PC-9 (cell line): ENCODE measurements at regions not wholly inside any gene's neighbourhood (a gene's known extent, or its start where the extent isn't known, plus 50 kb on each side); places are given as distances from the start of the nearest gene placed in this dataset.

ENCODE experiments used
- BruUV-seq: library from RNA; stranded (reverse); fragments of 400-500 nt; replicated peaks from 2 replicates; lab custom pipeline; 2021; lab: Mats Ljungman, UMichigan
- CTCF ChIA-PET: fragments of 300-600 bp; sonication (Branson Sonifier 250); formaldehyde crosslinking; loops from one replicate; lab custom pipeline; 2022; ENCODE audit warnings: antibody characterized with exemption; lab: Charles Lee
- POLR2A ChIA-PET: fragments of 300-600 bp; sonication (Branson Sonifier 250); formaldehyde crosslinking; loops from one replicate; lab custom pipeline; 2022; ENCODE audit warnings: antibody characterized with exemption; ENCODE audit not compliant: unreplicated experiment; lab: Charles Lee
- DNase-seq, 2 experiments: peaks; one replicate each; pipeline versions ENCODE4 v3.0.0 to v3.0.0-alpha.2; 2015 to 2022; ENCODE audit warnings: mixed read lengths in 1 of 2
- H2AFZ ChIP-seq: fragments of 200-600 bp; sonication (generic); 2 replicates; pipeline ENCODE4 v1.8.1; 2017; ENCODE audit warnings: antibody characterized with exemption
- H3F3A ChIP-seq: fragments of 200-600 bp; sonication (generic); 2 replicates; pipeline ENCODE4 v1.8.1; 2017; ENCODE audit warnings: antibody characterized with exemption, mild to moderate bottlenecking, low read depth; ENCODE audit not compliant: insufficient read depth
- H3K27ac ChIP-seq: fragments of 200-600 bp; sonication (generic); 2 replicates; pipeline ENCODE4 v1.6.1; 2016; ENCODE audit warnings: mixed run types
- H3K27me3 ChIP-seq: fragments of 200-600 bp; sonication (generic); 2 replicates; pipeline ENCODE4 v1.6.1; 2016; ENCODE audit warnings: low read depth, mixed run types; ENCODE audit not compliant: insufficient read depth
- H3K36me3 ChIP-seq: fragments of 200-600 bp; sonication (generic); 2 replicates; pipeline ENCODE4 v1.6.1; 2016; ENCODE audit warnings: low read depth, mixed run types
- H3K4me1 ChIP-seq: fragments of 200-600 bp; sonication (generic); replicated peaks from 2 replicates; pipeline ENCODE4 v1.6.1; 2016; ENCODE audit warnings: mixed run types; ENCODE audit not compliant: insufficient read depth
- H3K4me2 ChIP-seq: fragments of 200-600 bp; sonication (generic); 2 replicates; pipeline ENCODE4 v1.6.1; 2017; ENCODE audit warnings: mixed run types
- H3K4me3 ChIP-seq: fragments of 200-600 bp; sonication (generic); 2 replicates; pipeline ENCODE4 v1.6.1; 2016; ENCODE audit warnings: mixed run types
- H3K79me2 ChIP-seq: fragments of 200-600 bp; sonication (generic); 2 replicates; pipeline ENCODE4 v1.6.1; 2017; ENCODE audit warnings: low read depth, mixed run types
- H3K9me2 ChIP-seq: fragments of 200-600 bp; sonication (generic); 2 replicates; pipeline ENCODE4 v1.8.1; 2017; ENCODE audit warnings: mild to moderate bottlenecking; ENCODE audit not compliant: insufficient read depth
- H3K9me3 ChIP-seq: fragments of 200-600 bp; sonication (generic); 2 replicates; pipeline ENCODE4 v1.8.1; 2016; ENCODE audit warnings: low read depth; ENCODE audit not compliant: insufficient read depth
- H4K20me1 ChIP-seq: fragments of 200-600 bp; sonication (generic); 2 replicates; pipeline ENCODE4 v1.8.1; 2017; ENCODE audit not compliant: insufficient read depth
- EZH2 ChIP-seq: fragments of 200-600 bp; sonication (generic); IDR thresholded peaks from 2 replicates; pipeline ENCODE4 v1.8.0; 2017; ENCODE audit warnings: antibody characterized with exemption, low read depth
- intact Hi-C: fragments of 100-400 bp; cut with micrococcal nuclease; formaldehyde crosslinking; loops from one replicate; pipeline ENCODE4 v1.10.0; 2022; ENCODE audit not compliant: unreplicated experiment
- TF ChIP-seq, protein P1 (sequence below): fragments of 200-600 bp; sonication (generic); conservative IDR thresholded peaks from 2 replicates; pipeline ENCODE4 v1.6.1; 2017; ENCODE audit warnings: mixed run types, antibody characterized with exemption, mild to moderate bottlenecking, moderate library complexity

DNA sequence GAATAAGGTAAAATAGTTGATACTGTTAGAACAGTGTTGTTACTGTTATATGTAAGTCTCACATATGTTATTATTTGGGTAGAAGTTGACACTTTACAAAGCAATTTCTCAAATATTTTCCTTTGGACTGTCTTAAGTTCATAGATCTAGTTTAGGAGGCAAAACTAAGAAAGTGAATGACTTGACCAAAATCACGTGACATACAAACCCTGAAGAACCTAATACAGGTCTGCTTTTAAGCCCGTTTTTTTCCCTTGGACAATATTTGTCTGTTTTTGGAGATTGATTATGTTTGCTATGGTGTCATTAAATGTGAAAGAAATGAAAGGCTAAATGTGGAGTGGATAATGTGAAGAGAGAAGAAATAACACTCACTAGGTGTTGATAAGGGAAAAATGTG is 644.9 kb upstream of the PITX2 start:
- intact Hi-C loops, result no loop called here
- no peaks in the 10 kb centered on the region for H3K27me3 ChIP-seq

DNA sequence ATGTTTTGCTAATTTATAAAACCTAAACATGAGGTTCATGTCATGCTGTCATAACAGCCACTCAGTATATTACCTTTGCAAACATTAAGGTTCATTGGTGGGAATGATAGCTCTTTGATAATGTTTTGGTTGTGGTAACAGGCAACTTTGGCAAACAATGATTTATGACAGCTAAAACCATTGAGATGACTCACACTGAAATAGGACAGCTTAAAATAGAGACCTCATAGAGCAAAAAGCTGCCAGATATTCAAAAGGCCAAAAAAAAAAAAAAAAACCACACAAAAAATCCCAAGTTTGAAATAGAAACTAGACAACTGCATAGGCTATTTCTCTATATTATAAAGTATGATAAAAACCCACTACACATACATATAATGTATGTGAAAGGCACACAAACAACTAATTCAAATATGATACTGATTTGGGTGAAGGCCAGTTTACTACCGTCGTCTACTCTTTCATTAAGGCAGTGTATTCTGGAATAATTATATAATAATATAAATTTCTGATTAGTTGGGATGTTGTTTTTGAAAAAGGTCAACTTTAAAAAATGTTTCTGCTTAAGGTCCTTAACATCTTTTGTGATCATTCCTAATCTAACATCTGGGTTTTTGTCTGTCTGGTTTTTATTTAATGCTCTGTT is 646.0 kb upstream of the PITX2 start:
- Histone ChIP-seq H3K36me3 (no peaks in the 10 kb centered on the region), H3K4me2 (no peak overlapping the region), H3F3A (no peaks in the 10 kb centered on the region), H3K4me1 (no peaks in the 10 kb centered on the region), H3K9me3 (no peaks in the 10 kb centered on the region), H4K20me1 (no peaks in the 10 kb centered on the region), H3K9me2 (no peaks in the 10 kb centered on the region), H3K27me3 (no peaks in the 10 kb centered on the region), H3K27ac (no peak overlapping the region), H3K79me2 (no peaks in the 10 kb centered on the region), H3K4me3 (no peak overlapping the region), H2AFZ (no peak overlapping the region)
- POLR2A ChIA-PET, result no interaction called here
- no TSS peak for BruUV-seq
- CTCF ChIA-PET, result no interaction called here
- intact Hi-C loops, result no loop called here
- no peak for DNase-seq
- TF ChIP-seq EZH2, result no peak
- TF ChIP-seq, protein P1, sequence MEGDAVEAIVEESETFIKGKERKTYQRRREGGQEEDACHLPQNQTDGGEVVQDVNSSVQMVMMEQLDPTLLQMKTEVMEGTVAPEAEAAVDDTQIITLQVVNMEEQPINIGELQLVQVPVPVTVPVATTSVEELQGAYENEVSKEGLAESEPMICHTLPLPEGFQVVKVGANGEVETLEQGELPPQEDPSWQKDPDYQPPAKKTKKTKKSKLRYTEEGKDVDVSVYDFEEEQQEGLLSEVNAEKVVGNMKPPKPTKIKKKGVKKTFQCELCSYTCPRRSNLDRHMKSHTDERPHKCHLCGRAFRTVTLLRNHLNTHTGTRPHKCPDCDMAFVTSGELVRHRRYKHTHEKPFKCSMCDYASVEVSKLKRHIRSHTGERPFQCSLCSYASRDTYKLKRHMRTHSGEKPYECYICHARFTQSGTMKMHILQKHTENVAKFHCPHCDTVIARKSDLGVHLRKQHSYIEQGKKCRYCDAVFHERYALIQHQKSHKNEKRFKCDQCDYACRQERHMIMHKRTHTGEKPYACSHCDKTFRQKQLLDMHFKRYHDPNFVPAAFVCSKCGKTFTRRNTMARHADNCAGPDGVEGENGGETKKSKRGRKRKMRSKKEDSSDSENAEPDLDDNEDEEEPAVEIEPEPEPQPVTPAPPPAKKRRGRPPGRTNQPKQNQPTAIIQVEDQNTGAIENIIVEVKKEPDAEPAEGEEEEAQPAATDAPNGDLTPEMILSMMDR, result no peak

More for the DNA sequence above, 644.9 kb upstream of the PITX2 start:
- POLR2A ChIA-PET, result no interaction called here
- Histone ChIP-seq H3K9me2 (no peaks in the 10 kb centered on the region), H3K79me2 (no peaks in the 10 kb centered on the region), H3K27ac (no peak overlapping the region), H4K20me1 (no peaks in the 10 kb centered on the region), H3K9me3 (no peaks in the 10 kb centered on the region), H3K4me3 (no peak overlapping the region), H3K4me2 (no peak overlapping the region), H2AFZ (no peak overlapping the region), H3K36me3 (no peaks in the 10 kb centered on the region), H3F3A (no peaks in the 10 kb centered on the region), H3K4me1 (no peaks in the 10 kb centered on the region)
- TF ChIP-seq EZH2, result no peak
- TF ChIP-seq, protein P1, result no peak
- BruUV-seq, result no TSS peak
- CTCF ChIA-PET, result no interaction called here
- DNase-seq, result no peak

DNA sequence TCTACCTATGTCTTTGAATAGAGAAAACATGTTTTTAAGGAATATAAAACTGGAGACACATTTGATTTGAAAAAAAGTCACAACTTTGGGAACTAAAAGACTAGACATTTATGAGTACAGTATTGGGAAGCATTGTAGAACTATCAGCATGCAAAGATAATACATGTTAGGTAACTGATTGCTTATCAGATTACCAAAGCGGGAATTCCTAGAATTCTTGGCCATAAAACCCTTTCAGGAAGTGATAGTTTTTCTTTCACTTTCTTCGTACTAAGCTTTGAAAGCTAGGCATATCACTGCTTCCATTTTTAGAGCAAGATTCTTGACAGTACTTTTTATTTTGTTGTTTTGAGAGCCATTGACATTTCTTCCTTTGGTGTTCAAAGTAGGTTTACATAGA is 646.6 kb upstream of the PITX2 start:
- ChIA-PET CTCF (no interaction called here), POLR2A (no interaction called here)
- intact Hi-C loops, result no loop called here
- Histone ChIP-seq H3K9me2 (no peaks in the 10 kb centered on the region), H3K79me2 (no peaks in the 10 kb centered on the region), H3K27me3 (no peaks in the 10 kb centered on the region), H3K4me3 (no peak overlapping the region), H3K4me1 (no peaks in the 10 kb centered on the region), H3K4me2 (no peak overlapping the region), H3K27ac (no peak overlapping the region), H4K20me1 (no peaks in the 10 kb centered on the region), H3K36me3 (no peaks in the 10 kb centered on the region), H2AFZ (no peak overlapping the region), H3F3A (no peaks in the 10 kb centered on the region), H3K9me3 (no peaks in the 10 kb centered on the region)
- TF ChIP-seq EZH2, result no peak
- TF ChIP-seq, protein P1, result no peak
- no peak for DNase-seq
- no TSS peak for BruUV-seq
